H9 (cell line): ENCODE measurements at regions not wholly inside any gene's neighbourhood (a gene's known extent, or its start where the extent isn't known, plus 50 kb on each side); places are given as distances from the start of the nearest gene placed in this dataset.

ENCODE experiments used
- DNase-seq: peaks from one replicate; pipeline ENCODE4 v3.0.0-alpha.2; 2017
- H2AFZ ChIP-seq: one replicate; pipeline ENCODE4 v1.6.1; 2013; ENCODE audit warnings: mild to moderate bottlenecking, low read length, control low read depth, moderate library complexity
- H2AK5ac ChIP-seq: 2 replicates; pipeline ENCODE4 v1.6.1; 2013; ENCODE audit warnings: low read length, control low read depth, mixed read lengths; ENCODE audit not compliant: insufficient read length
- H2BK120ac ChIP-seq: one replicate; pipeline ENCODE4 v1.6.1; 2013; ENCODE audit warnings: low read depth, mild to moderate bottlenecking, low read length, control low read depth, inconsistent platforms; ENCODE audit not compliant: poor library complexity, severe bottlenecking
- H2BK12ac ChIP-seq: 2 replicates; pipeline ENCODE4 v1.6.1; 2013; ENCODE audit warnings: low read length, control low read depth, mixed read lengths, low read depth; ENCODE audit not compliant: insufficient read length
- H2BK15ac ChIP-seq: 2 replicates; pipeline ENCODE4 v1.6.1; 2013; ENCODE audit warnings: low read depth, low read length, control low read depth
- H2BK20ac ChIP-seq: one replicate; pipeline ENCODE4 v1.6.1; 2013; ENCODE audit warnings: low read depth, mild to moderate bottlenecking, low read length, control low read depth, inconsistent platforms; ENCODE audit not compliant: poor library complexity, severe bottlenecking
- H2BK5ac ChIP-seq: 2 replicates; pipeline ENCODE4 v1.6.1; 2013; ENCODE audit warnings: low read length, control low read depth, mixed read lengths; ENCODE audit not compliant: insufficient read length
- H3K14ac ChIP-seq: 2 replicates; pipeline ENCODE4 v1.6.1; 2013; ENCODE audit warnings: low read length, control low read depth; ENCODE audit not compliant: insufficient read depth
- H3K18ac ChIP-seq: 2 replicates; pipeline ENCODE4 v1.6.1; 2013; ENCODE audit warnings: low read depth, mild to moderate bottlenecking, mixed read lengths, low read length, control low read depth; ENCODE audit not compliant: insufficient read length
- H3K23ac ChIP-seq: 2 replicates; pipeline ENCODE4 v1.6.1; 2013; ENCODE audit warnings: low read length, control low read depth, mixed read lengths, low read depth; ENCODE audit not compliant: insufficient read length
- H3K23me2 ChIP-seq: 2 replicates; pipeline ENCODE4 v1.6.1; 2013; ENCODE audit warnings: low read depth, mild to moderate bottlenecking, mixed read lengths, low read length, control low read depth; ENCODE audit not compliant: insufficient read length, poor library complexity, severe bottlenecking
- H3K27ac ChIP-seq: 2 replicates; pipeline ENCODE4 v1.5.1; 2013; ENCODE audit warnings: low read length, control low read depth, mixed read lengths, low read depth; ENCODE audit not compliant: insufficient read length
- H3K27me3 ChIP-seq: 2 replicates; pipeline ENCODE4 v1.6.1; 2013; ENCODE audit warnings: low read length, control low read depth, inconsistent platforms; ENCODE audit not compliant: insufficient read depth
- H3K4ac ChIP-seq: 2 replicates; pipeline ENCODE4 v1.6.1; 2013; ENCODE audit warnings: low read depth, mild to moderate bottlenecking, control low read depth, inconsistent platforms, low read length, moderate library complexity
- H3K4me1 ChIP-seq: 2 replicates; pipeline ENCODE4 v1.6.1; 2013; ENCODE audit warnings: low read length, control low read depth, inconsistent platforms; ENCODE audit not compliant: insufficient read depth
- H3K4me2 ChIP-seq: 2 replicates; pipeline ENCODE4 v1.6.1; 2013; ENCODE audit warnings: low read length, control low read depth, mixed read lengths; ENCODE audit not compliant: insufficient read length, insufficient read depth
- H3K56ac ChIP-seq: 2 replicates; pipeline ENCODE4 v1.6.1; 2013; ENCODE audit warnings: low read depth, mild to moderate bottlenecking, mixed read lengths, low read length, control low read depth; ENCODE audit not compliant: insufficient read length
- H3K79me1 ChIP-seq: 2 replicates; pipeline ENCODE4 v1.6.1; 2013; ENCODE audit warnings: low read depth, mild to moderate bottlenecking, moderate library complexity, low read length, control low read depth, inconsistent platforms; ENCODE audit not compliant: insufficient read depth, poor library complexity, severe bottlenecking
- H3K79me2 ChIP-seq: 2 replicates; pipeline ENCODE4 v1.6.1; 2013; ENCODE audit warnings: low read length, control low read depth, inconsistent platforms; ENCODE audit not compliant: insufficient read depth
- H3K9ac ChIP-seq: 2 replicates; pipeline ENCODE4 v1.6.1; 2013; ENCODE audit warnings: low read length, control low read depth, mixed read lengths; ENCODE audit not compliant: insufficient read length; ENCODE audit errors: extremely low read depth
- H3K9me3 ChIP-seq: one replicate; pipeline ENCODE4 v1.6.1; 2013; ENCODE audit warnings: low read depth, low read length, inconsistent platforms; ENCODE audit not compliant: control insufficient read depth
- H3T11ph ChIP-seq: one replicate; pipeline ENCODE4 v1.6.1; 2013; ENCODE audit warnings: mild to moderate bottlenecking, low read length, control low read depth, inconsistent platforms
- H4K20me1 ChIP-seq: one replicate; pipeline ENCODE4 v1.6.1; 2013; ENCODE audit not compliant: control insufficient read depth, insufficient read length, insufficient read depth
- H4K5ac ChIP-seq: 2 replicates; pipeline ENCODE4 v1.6.1; 2013; ENCODE audit warnings: low read depth, mild to moderate bottlenecking, mixed read lengths, low read length, control low read depth; ENCODE audit not compliant: insufficient read length
- H4K8ac ChIP-seq: replicated peaks from 2 replicates; pipeline ENCODE4 v1.6.1; 2013; ENCODE audit warnings: low read length, control low read depth, mixed read lengths, low read depth; ENCODE audit not compliant: insufficient read length
- H4K91ac ChIP-seq: 2 replicates; pipeline ENCODE4 v1.6.1; 2013; ENCODE audit warnings: low read depth, mild to moderate bottlenecking, moderate library complexity, mixed read lengths, low read length, control low read depth; ENCODE audit not compliant: insufficient read length
- H3K27ac Mint-ChIP-seq, 3 experiments: 2 replicates in 2 of 3; 3 replicates in 1 of 3; pipeline ENCODE4 v1.8.0; 2020 to 2021; ENCODE audit warnings: mixed read lengths in 3 of 3, mild to moderate bottlenecking in 1 of 3, moderate library complexity in 1 of 3
- H3K27me3 Mint-ChIP-seq: 2 replicates; pipeline ENCODE4 v1.8.0; 2021; ENCODE audit warnings: low read depth, mild to moderate bottlenecking, moderate library complexity, mixed read lengths
- H3K36me3 Mint-ChIP-seq, 3 experiments: 2 replicates in 2 of 3; 3 replicates in 1 of 3; pipeline ENCODE4 v1.8.0; 2020 to 2021; ENCODE audit warnings: low read depth in 3 of 3, mixed read lengths in 3 of 3; ENCODE audit not compliant: insufficient read depth in 1 of 3
- H3K4me1 Mint-ChIP-seq, 2 experiments: 2 replicates each; pipeline ENCODE4 v1.8.0; 2020; ENCODE audit warnings: mixed read lengths in 2 of 2
- H3K4me3 Mint-ChIP-seq, 2 experiments: 2 replicates in 1 of 2; 3 replicates in 1 of 2; pipeline ENCODE4 v1.8.0; 2020 to 2021; ENCODE audit warnings: mild to moderate bottlenecking in 2 of 2, mixed read lengths in 2 of 2, moderate library complexity in 1 of 2
- H3K9me3 Mint-ChIP-seq, 2 experiments: 2 replicates in 1 of 2; 3 replicates in 1 of 2; pipeline ENCODE4 v1.8.0; 2020; ENCODE audit warnings: mild to moderate bottlenecking in 2 of 2, mixed read lengths in 2 of 2, moderate library complexity in 1 of 2
- CTCF ChIP-seq: fragments of 200-600 bp; sonication (generic); conservative IDR thresholded peaks from 3 replicates; pipeline ENCODE4 v1.8.0; 2021; ENCODE audit warnings: antibody characterized with exemption, mild to moderate bottlenecking
- WGBS: extraction: QIAGEN DNeasy Blood & Tissue Kit; methylation state at CpG from one replicate; pipeline ENCODE4 v1.1.7; 2013; ENCODE audit warnings: missing lambda C conversion rate, low lambda C conversion rate, mixed read lengths; ENCODE audit not compliant: insufficient read length; ENCODE audit errors: extremely low coverage; 5-methylcytosine and 5-hydroxymethylcytosine counted together

DNA sequence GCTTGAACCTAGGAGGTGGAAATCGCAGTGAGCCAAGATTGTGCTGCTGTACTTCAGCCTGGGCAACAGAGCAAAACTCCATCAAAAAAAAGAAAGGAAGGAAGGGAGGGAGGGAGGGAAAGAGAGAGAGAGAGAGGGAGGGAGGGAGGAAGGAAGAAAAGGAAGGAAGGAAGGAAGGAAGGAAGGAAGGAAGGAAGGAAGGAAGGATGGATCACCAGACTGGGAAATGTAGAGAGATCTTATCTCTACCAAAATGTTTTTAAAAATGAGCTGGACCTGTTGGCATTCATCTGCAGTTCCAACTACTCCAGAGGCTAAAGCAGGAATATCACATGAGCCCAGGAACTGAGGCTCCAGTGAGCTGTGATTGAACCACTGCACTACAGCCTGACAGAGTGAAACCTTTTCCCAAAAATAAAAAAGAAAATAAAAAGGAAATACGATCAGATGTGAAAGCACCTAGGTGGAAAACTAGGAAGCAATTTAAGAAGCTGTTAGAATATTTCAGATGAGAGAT, 239.4 kb downstream of the CDH7 start:
- Histone ChIP-seq H3K27ac (no peak overlapping the region), H4K91ac (no peak overlapping the region), H2BK5ac (no peak overlapping the region), H2BK120ac (no peak overlapping the region), H2AFZ (no peak overlapping the region), H2BK12ac (no peak overlapping the region), H3K56ac (no peak overlapping the region), H3K79me1 (no peaks in the 10 kb centered on the region), H2BK20ac (no peak overlapping the region), H3K23me2 (no peaks in the 10 kb centered on the region), H3K79me2 (no peaks in the 10 kb centered on the region), H3T11ph (no peak overlapping the region), H3K9me3 (no peaks in the 10 kb centered on the region), H3K9ac (no peak overlapping the region), H4K5ac (no peak overlapping the region), H4K8ac (no peak overlapping the region), H3K4me2 (no peak overlapping the region), H3K23ac (no peak overlapping the region), H3K4ac (no peak overlapping the region), H3K27me3 (no peaks in the 10 kb centered on the region), H4K20me1 (no peaks in the 10 kb centered on the region), H3K18ac (no peak overlapping the region), H3K4me1 (no peaks in the 10 kb centered on the region), H2BK15ac (no peak overlapping the region), H3K14ac (no peak overlapping the region), H2AK5ac (no peak overlapping the region)
- Mint-ChIP-seq H3K9me3 (no peaks in the 10 kb centered on the region), H3K4me3 (no peak overlapping the region), H3K27ac (no peak overlapping the region), H3K4me1 (peaks cover 9% of the 10 kb centered on the region in 2 experiments), H3K27me3 (no peaks in the 10 kb centered on the region), H3K36me3 (no peaks in the 10 kb centered on the region; a peak in 1 of 7 replicates)
- WGBS, result no CpG with 5 or more reads among the region's 2 CpGs
- DNase-seq, result no peak
- no peak for TF ChIP-seq CTCF
